WTC11 (cell line): ENCODE measurements at regions not wholly inside any gene's neighbourhood (a gene's known extent, or its start where the extent isn't known, plus 50 kb on each side); places are given as distances from the start of the nearest gene placed in this dataset.

Experiments
- ATAC-seq: fragments of 200-7000 bp; cut with Tn5 transposase; 2 replicates; pipeline ENCODE4 v1.10.0; 2021; ENCODE audit warnings: mild to moderate bottlenecking, moderate library complexity
- CTCF ChIA-PET: fragments of 300-600 bp; sonication (Branson Sonifier 250); formaldehyde crosslinking; loops from one replicate; lab custom pipeline; 2021; ENCODE audit warnings: antibody characterized with exemption; lab: Charles Lee
- POLR2A ChIA-PET: fragments of 350-600 bp; sonication (Branson Sonifier 250); formaldehyde crosslinking; loops from one replicate; lab custom pipeline; 2021; ENCODE audit warnings: antibody characterized with exemption; lab: Charles Lee
- DNase-seq: peaks from one replicate; pipeline ENCODE4 v3.0.0; 2021; ENCODE audit warnings: low spot score
- H3K27ac Mint-ChIP-seq: 2 replicates; pipeline ENCODE4 v1.8.0; 2021; ENCODE audit warnings: mixed read lengths
- H3K27me3 Mint-ChIP-seq: 2 replicates; pipeline ENCODE4 v1.8.0; 2021; ENCODE audit warnings: low read depth, mild to moderate bottlenecking, moderate library complexity, mixed read lengths
- H3K36me3 Mint-ChIP-seq: 2 replicates; pipeline ENCODE4 v1.8.0; 2021; ENCODE audit warnings: mixed read lengths
- H3K4me1 Mint-ChIP-seq: 2 replicates; pipeline ENCODE4 v1.8.0; 2022; ENCODE audit warnings: mixed read lengths
- H3K4me3 Mint-ChIP-seq: 2 replicates; pipeline ENCODE4 v1.8.0; 2021; ENCODE audit warnings: mild to moderate bottlenecking, moderate library complexity, mixed read lengths
- H3K9me3 Mint-ChIP-seq: 2 replicates; pipeline ENCODE4 v1.8.0; 2021; ENCODE audit warnings: mixed read lengths
- AFF4 ChIP-seq: sonication (generic); formaldehyde crosslinking; IDR thresholded peaks from 2 replicates; pipeline ENCODE4 v1.8.1; 2023; ENCODE audit warnings: mild to moderate bottlenecking, missing genetic modification reagents, borderline replicate concordance
- ARID4B ChIP-seq: sonication (generic); formaldehyde crosslinking; IDR thresholded peaks from 2 replicates; pipeline ENCODE4 v1.8.0; 2023; ENCODE audit warnings: missing genetic modification reagents, mild to moderate bottlenecking, borderline replicate concordance
- CBFB ChIP-seq: sonication (generic); formaldehyde crosslinking; IDR thresholded peaks from 2 replicates; pipeline ENCODE4 v1.8.1; 2022; ENCODE audit warnings: mild to moderate bottlenecking, low read depth, missing genetic modification reagents
- CTCF ChIP-seq: fragments of 200-600 bp; IDR thresholded peaks from 2 replicates; pipeline ENCODE4 v1.8.0; 2022; ENCODE audit warnings: antibody characterized with exemption
- EMX1 ChIP-seq: fragments of 250-450 bp; sonication (Bioruptor Pico); IDR thresholded peaks from 2 replicates; pipeline ENCODE4 v1.8.0; 2021; ENCODE audit warnings: mild to moderate bottlenecking
- HMGXB4 ChIP-seq: sonication (generic); formaldehyde crosslinking; IDR thresholded peaks from 2 replicates; pipeline ENCODE4 v1.8.1; 2023; ENCODE audit warnings: mild to moderate bottlenecking, moderate library complexity, missing genetic modification reagents
- IRF1 ChIP-seq: sonication (generic); formaldehyde crosslinking; IDR thresholded peaks from 2 replicates; pipeline ENCODE4 v1.8.0; 2023; ENCODE audit warnings: missing genetic modification reagents
- IRF2 ChIP-seq: sonication (generic); formaldehyde crosslinking; IDR thresholded peaks from 2 replicates; pipeline ENCODE4 v1.8.0; 2022; ENCODE audit warnings: low read depth, missing genetic modification reagents, borderline replicate concordance
- NFYB ChIP-seq: sonication (generic); formaldehyde crosslinking; conservative IDR thresholded peaks from 2 replicates; pipeline ENCODE4 v1.8.0; 2022; ENCODE audit warnings: low read depth, missing genetic modification reagents
- PRDM15 ChIP-seq: sonication (generic); formaldehyde crosslinking; IDR thresholded peaks from 2 replicates; pipeline ENCODE4 v1.8.0; 2022; ENCODE audit warnings: missing genetic modification reagents
- RORB ChIP-seq: fragments of 250-450 bp; sonication (Bioruptor Pico); IDR thresholded peaks from 2 replicates; pipeline ENCODE4 v1.9.0; 2021; ENCODE audit warnings: mild to moderate bottlenecking
- TCF7 ChIP-seq: sonication (generic); formaldehyde crosslinking; IDR thresholded peaks from 2 replicates; pipeline ENCODE4 v1.8.0; 2022; ENCODE audit warnings: mild to moderate bottlenecking, low read depth, missing genetic modification reagents, moderate library complexity
- TEAD4 ChIP-seq: sonication (generic); formaldehyde crosslinking; IDR thresholded peaks from 2 replicates; pipeline ENCODE4 v1.8.0; 2022; ENCODE audit warnings: mild to moderate bottlenecking, missing genetic modification reagents
- ZNF138 ChIP-seq: sonication (generic); formaldehyde crosslinking; conservative IDR thresholded peaks from 2 replicates; pipeline ENCODE4 v1.8.1; 2022; ENCODE audit warnings: mild to moderate bottlenecking, moderate library complexity, missing genetic modification reagents
- ZNF532 ChIP-seq: fragments of 250-450 bp; sonication (Bioruptor Pico); IDR thresholded peaks from 2 replicates; pipeline ENCODE4 v1.9.0; 2021; ENCODE audit warnings: mild to moderate bottlenecking, borderline replicate concordance

GRCh38 chr2:17318013-17318412 lies 200.2 kb downstream of the RAD51AP2 start:
- Mint-ChIP-seq H3K27ac (no peak overlapping the region), H3K4me3 (no peak overlapping the region), H3K27me3 (no peaks in the 10 kb centered on the region; the same call in 1 of the 2 replicates), H3K4me1 (no peaks in the 10 kb centered on the region), H3K36me3 (no peaks in the 10 kb centered on the region), H3K9me3 (peaks cover 7% of the 10 kb centered on the region)
- no peak for ATAC-seq
- CTCF ChIA-PET: no interaction called here
- POLR2A ChIA-PET: no interaction called here
- DNase-seq: no peak
- TF ChIP-seq RORB (CRISPR knock-in tag): no peak
- TF ChIP-seq ARID4B: no peak
- no peak for TF ChIP-seq CBFB (CRISPR knock-in tag)
- TF ChIP-seq NFYB (CRISPR knock-in tag): no peak
- TF ChIP-seq ZNF138: no peak
- no peak for TF ChIP-seq HMGXB4 (CRISPR knock-in tag)
- no peak for TF ChIP-seq IRF1
- no peak for TF ChIP-seq TEAD4 (CRISPR knock-in tag)
- TF ChIP-seq IRF2 (CRISPR knock-in tag): no peak
- no peak for TF ChIP-seq AFF4
- no peak for TF ChIP-seq EMX1 (CRISPR knock-in tag)
- TF ChIP-seq CTCF: no peak
- TF ChIP-seq PRDM15: no peak
- TF ChIP-seq ZNF532 (CRISPR knock-in tag): no peak
- no peak for TF ChIP-seq TCF7 (CRISPR knock-in tag)
